CD8-positive, alpha-beta memory T cell (primary cell): ENCODE measurements at regions not wholly inside any gene's neighbourhood (a gene's known extent, or its start where the extent isn't known, plus 50 kb on each side); places are given as distances from the start of the nearest gene placed in this dataset.

Source experiments
- CTCF ChIA-PET: fragments of 350-600 bp; sonication (Branson Sonifier 250); formaldehyde crosslinking; loops from one replicate; lab custom pipeline; 2021; ENCODE audit warnings: antibody characterized with exemption; lab: Charles Lee
- POLR2A ChIA-PET: fragments of 350-600 bp; sonication (Branson Sonifier 250); formaldehyde crosslinking; loops from one replicate; lab custom pipeline; 2021; ENCODE audit warnings: antibody characterized with exemption; lab: Charles Lee
- DNase-seq, 5 donors: peaks; one replicate each; pipeline versions ENCODE4 v3.0.0 to v3.0.0-alpha.2; 2020 to 2022; ENCODE audit warnings: mixed read lengths in 1 of 5
- H3K27ac ChIP-seq: one replicate; pipeline ENCODE4 v1.7.0; 2013; ENCODE audit warnings: low read depth, mild to moderate bottlenecking, low read length, moderate library complexity
- H3K27me3 ChIP-seq: 2 replicates; pipeline ENCODE4 v1.7.0; 2013; ENCODE audit warnings: low read length, mild to moderate bottlenecking; ENCODE audit not compliant: insufficient read depth, poor library complexity, severe bottlenecking
- H3K36me3 ChIP-seq: 2 replicates; pipeline ENCODE4 v1.7.0; 2013; ENCODE audit warnings: mild to moderate bottlenecking, low read length, moderate library complexity; ENCODE audit not compliant: insufficient read depth
- H3K4me1 ChIP-seq: 2 replicates; pipeline ENCODE4 v1.7.0; 2013; ENCODE audit warnings: mild to moderate bottlenecking, low read length, moderate library complexity; ENCODE audit not compliant: insufficient read depth
- H3K4me3 ChIP-seq: 2 replicates; pipeline ENCODE4 v1.7.0; 2013; ENCODE audit warnings: mild to moderate bottlenecking, low read length
- H3K9me3 ChIP-seq: 2 replicates; pipeline ENCODE4 v1.7.0; 2013; ENCODE audit warnings: mild to moderate bottlenecking, low read length
- H3K27ac Mint-ChIP-seq, 8 donors: one replicate each; pipeline ENCODE4 v1.8.0; 2020 to 2021; ENCODE audit warnings: mixed read lengths in 8 of 8, mild to moderate bottlenecking in 6 of 8, inconsistent platforms in 3 of 8, moderate library complexity in 3 of 8
- H3K27me3 Mint-ChIP-seq, 2 donors: one replicate each; pipeline ENCODE4 v1.8.0; 2020 to 2021; ENCODE audit warnings: mixed read lengths in 2 of 2, mild to moderate bottlenecking in 1 of 2, moderate library complexity in 1 of 2
- H3K36me3 Mint-ChIP-seq, 3 donors: one replicate each; pipeline ENCODE4 v1.8.0; 2020 to 2021; ENCODE audit warnings: mixed read lengths in 3 of 3, inconsistent platforms in 1 of 3, mild to moderate bottlenecking in 1 of 3
- H3K4me1 Mint-ChIP-seq, 3 donors: one replicate each; pipeline ENCODE4 v1.8.0; 2020 to 2021; ENCODE audit warnings: mixed read lengths in 3 of 3, inconsistent platforms in 1 of 3, mild to moderate bottlenecking in 1 of 3
- H3K4me3 Mint-ChIP-seq, 7 donors: one replicate each; pipeline ENCODE4 v1.8.0; 2020 to 2021; ENCODE audit warnings: mixed read lengths in 7 of 7, mild to moderate bottlenecking in 6 of 7, moderate library complexity in 4 of 7, inconsistent platforms in 2 of 7
- H3K9me3 Mint-ChIP-seq, 5 donors: one replicate each; pipeline ENCODE4 v1.8.0; 2020 to 2022; ENCODE audit warnings: mixed read lengths in 5 of 5, mild to moderate bottlenecking in 3 of 5, moderate library complexity in 2 of 5, inconsistent platforms in 1 of 5

DNA sequence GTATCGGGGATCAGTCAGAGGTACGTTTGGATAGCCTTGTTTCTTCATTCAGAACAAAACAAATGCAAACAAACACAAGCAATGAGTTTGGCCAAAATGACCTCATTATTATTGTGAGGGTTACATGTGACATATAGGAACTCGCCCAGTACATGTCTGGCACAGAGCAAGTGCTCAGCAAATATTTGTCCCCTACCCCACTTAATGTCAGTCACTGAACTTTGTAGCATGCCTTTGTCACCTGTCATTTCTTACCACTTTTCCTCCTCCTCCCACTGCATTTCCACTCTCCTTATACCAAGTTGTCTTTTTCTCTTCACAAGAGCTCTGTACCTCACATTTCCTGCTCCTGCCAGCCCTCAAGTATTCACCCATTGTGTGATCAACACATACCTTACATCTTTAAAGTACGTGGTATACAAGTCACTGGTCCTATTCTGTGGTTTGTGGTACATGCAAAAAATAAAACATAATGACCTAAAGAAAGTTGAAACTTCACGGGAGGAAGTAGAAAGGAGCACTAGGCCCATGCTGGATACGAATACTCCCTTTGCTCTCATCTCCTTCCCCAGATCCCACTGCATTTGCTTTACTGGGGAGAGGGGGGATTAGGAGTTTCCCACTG is 236.0 kb downstream of the INHBA start:
- Mint-ChIP-seq H3K4me3 (no peak overlapping the region), H3K9me3 (peaks cover 0 to 9% (median 6%) of the 10 kb centered on the region in 5 donors), H3K36me3 (peaks cover 0 to 2% (median 0%) of the 10 kb centered on the region in 3 donors), H3K27ac (no peak overlapping the region), H3K27me3 (no peaks in the 10 kb centered on the region), H3K4me1 (no peaks in the 10 kb centered on the region)
- ChIA-PET CTCF (no interaction called here), POLR2A (no interaction called here)
- Histone ChIP-seq H3K4me3 (no peak overlapping the region), H3K27me3 (no peaks in the 10 kb centered on the region), H3K36me3 (no peaks in the 10 kb centered on the region), H3K27ac (no peak overlapping the region), H3K4me1 (no peaks in the 10 kb centered on the region), H3K9me3 (no peaks in the 10 kb centered on the region)
- no peak for DNase-seq

DNA sequence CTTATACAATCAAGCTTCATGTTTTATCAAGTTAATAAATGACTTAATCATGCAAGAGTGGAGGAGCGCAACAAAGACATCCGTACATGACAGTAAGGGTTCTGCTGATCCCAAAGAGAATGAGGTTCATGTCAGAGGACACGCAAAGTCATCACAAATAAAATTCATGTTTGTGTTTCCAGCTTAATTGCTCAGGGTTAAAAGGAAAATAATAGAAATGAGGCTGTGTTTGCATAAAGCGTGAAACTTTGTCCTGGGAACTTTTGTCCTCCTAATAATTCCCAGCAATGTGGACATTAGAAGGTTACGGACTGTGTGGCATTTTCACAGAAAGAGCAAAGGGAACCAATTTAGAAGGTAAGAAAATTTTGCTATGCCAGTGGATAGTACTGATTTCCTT is 237.3 kb downstream of the INHBA start:
- H3K27me3 ChIP-seq, result no peaks in the 10 kb centered on the region
- peaks cover 0 to 11% (median 7%) of the 10 kb centered on the region in 5 donors for H3K9me3 Mint-ChIP-seq
- H3K4me3 Mint-ChIP-seq, result no peak overlapping the region
- no peaks in the 10 kb centered on the region for H3K27me3 Mint-ChIP-seq
- H3K9me3 ChIP-seq, result no peaks in the 10 kb centered on the region
- H3K4me3 ChIP-seq, result no peak overlapping the region
- ChIA-PET POLR2A (no interaction called here), CTCF (no interaction called here)
- no peaks in the 10 kb centered on the region for H3K36me3 ChIP-seq
- no peaks in the 10 kb centered on the region for H3K4me1 ChIP-seq
- H3K4me1 Mint-ChIP-seq, result no peaks in the 10 kb centered on the region
- H3K27ac ChIP-seq, result no peak overlapping the region
- H3K27ac Mint-ChIP-seq, result no peak overlapping the region
- no peak for DNase-seq
- peaks cover 0 to 2% (median 0%) of the 10 kb centered on the region in 3 donors for H3K36me3 Mint-ChIP-seq

DNA sequence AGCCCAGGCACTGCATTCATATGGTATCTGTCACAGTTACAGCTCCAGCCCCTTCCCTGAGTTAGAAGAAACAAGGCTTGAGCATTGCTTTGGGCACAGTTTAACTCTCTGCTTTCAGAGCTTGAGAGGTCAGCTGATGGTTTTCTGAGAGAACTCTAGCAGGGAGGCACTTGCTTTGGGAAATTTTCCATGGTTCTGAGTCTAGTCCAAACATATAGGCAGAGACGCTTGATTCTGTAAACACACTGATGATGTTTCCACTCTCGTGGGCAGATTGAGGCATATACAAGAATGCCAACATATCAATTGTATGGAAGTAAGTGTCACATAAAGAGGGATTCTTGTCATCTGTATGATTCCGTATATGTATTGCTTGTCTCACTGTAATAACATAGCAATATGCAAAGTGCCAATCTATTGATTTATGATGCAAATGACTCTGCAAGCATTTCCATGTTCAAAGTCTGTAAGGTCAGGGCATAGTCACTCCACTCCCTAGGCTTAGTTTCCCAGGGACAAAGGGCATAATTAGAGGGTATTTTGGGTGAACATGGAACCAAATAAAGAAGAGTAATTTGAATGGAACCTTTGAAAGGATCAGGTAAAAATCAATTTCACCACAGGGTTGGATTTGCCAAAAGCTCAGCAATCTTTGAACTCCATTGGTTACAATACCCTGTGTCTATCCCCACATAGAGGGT is 239.0 kb downstream of the INHBA start:
- H3K4me3 ChIP-seq, result no peak overlapping the region
- H3K27ac Mint-ChIP-seq, result no peak overlapping the region
- H3K27ac ChIP-seq, result no peak overlapping the region
- no peak for DNase-seq
- ChIA-PET CTCF (no interaction called here), POLR2A (no interaction called here)
- H3K4me1 Mint-ChIP-seq, result no peaks in the 10 kb centered on the region
- peaks cover 0 to 11% (median 7%) of the 10 kb centered on the region in 5 donors for H3K9me3 Mint-ChIP-seq
- no peaks in the 10 kb centered on the region for H3K27me3 ChIP-seq
- no peaks in the 10 kb centered on the region for H3K27me3 Mint-ChIP-seq
- H3K9me3 ChIP-seq, result no peaks in the 10 kb centered on the region
- no peaks in the 10 kb centered on the region for H3K4me1 ChIP-seq
- no peaks in the 10 kb centered on the region for H3K36me3 ChIP-seq
- peaks cover 0 to 2% (median 0%) of the 10 kb centered on the region in 3 donors for H3K36me3 Mint-ChIP-seq
- H3K4me3 Mint-ChIP-seq, result no peak overlapping the region

DNA sequence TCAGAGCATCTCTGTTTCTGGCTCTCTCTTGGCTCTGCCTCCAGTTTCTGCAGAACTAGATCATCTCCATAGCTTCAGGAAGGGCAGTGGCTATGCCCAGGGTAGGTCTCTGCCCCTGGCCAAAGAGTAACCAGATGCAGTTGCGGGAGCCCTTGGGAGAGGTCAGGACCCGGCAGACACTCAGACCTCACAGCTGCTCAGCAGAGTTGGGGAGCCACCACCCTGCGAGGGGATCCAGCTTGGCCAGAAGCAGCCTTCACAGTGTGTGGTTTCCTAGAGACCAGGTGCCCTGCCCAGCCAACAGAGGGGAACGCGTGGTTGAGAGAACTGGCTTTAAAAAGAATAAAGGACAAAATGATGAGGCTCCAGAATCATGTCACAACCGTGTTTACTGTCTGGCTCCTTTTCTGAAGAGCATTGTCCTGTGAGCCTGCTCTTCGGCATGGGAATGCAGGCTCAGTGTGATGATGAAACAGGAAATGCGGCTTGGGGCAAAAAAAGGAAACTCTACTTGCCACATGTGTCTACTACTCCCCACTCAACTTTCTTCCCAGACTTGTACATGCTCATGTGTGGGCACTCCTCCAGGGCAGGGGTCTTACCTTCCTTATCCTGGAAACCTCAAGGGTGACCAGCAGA is 243.1 kb downstream of the INHBA start:
- H3K27me3 ChIP-seq, result no peaks in the 10 kb centered on the region
- CTCF ChIA-PET, result no interaction called here
- H3K4me3 ChIP-seq, result no peak overlapping the region
- no peaks in the 10 kb centered on the region for H3K36me3 ChIP-seq
- no peak overlapping the region for H3K27ac Mint-ChIP-seq
- no peak overlapping the region for H3K27ac ChIP-seq
- no peaks in the 10 kb centered on the region for H3K27me3 Mint-ChIP-seq
- H3K9me3 ChIP-seq, result no peaks in the 10 kb centered on the region
- peaks cover 0 to 2% (median 0%) of the 10 kb centered on the region in 3 donors for H3K36me3 Mint-ChIP-seq
- H3K9me3 Mint-ChIP-seq, result peaks cover 0 to 24% (median 9%) of the 10 kb centered on the region in 5 donors
- no peaks in the 10 kb centered on the region for H3K4me1 ChIP-seq
- no peaks in the 10 kb centered on the region for H3K4me1 Mint-ChIP-seq
- POLR2A ChIA-PET, result no interaction called here
- H3K4me3 Mint-ChIP-seq, result no peak overlapping the region
- no peak for DNase-seq

DNA sequence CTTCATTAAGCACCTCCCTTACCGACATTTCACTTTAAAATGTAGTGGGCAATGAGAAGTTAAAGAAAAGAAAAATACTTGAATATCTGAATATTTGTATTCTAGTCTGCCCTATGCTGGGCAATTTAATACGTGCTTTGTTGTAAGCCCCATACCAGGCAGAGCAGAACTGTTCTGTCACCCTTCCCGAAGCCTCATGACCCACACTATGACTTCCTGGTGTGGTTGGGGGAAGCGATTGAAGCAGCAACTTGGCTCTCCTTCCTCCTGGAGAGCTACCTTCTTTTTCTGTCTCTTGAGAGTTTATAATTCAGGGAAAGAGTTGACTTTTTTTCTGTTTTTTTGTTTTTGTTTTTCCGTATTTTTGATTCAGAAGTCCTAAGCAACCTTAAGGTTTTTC is 243.7 kb downstream of the INHBA start:
- Mint-ChIP-seq H3K27ac (no peak overlapping the region), H3K36me3 (peaks cover 0 to 2% (median 0%) of the 10 kb centered on the region in 3 donors), H3K27me3 (no peaks in the 10 kb centered on the region), H3K9me3 (peaks cover 0 to 24% (median 9%) of the 10 kb centered on the region in 5 donors), H3K4me1 (no peaks in the 10 kb centered on the region), H3K4me3 (no peak overlapping the region)
- H3K9me3 ChIP-seq, result no peaks in the 10 kb centered on the region
- POLR2A ChIA-PET, result no interaction called here
- H3K27me3 ChIP-seq, result no peaks in the 10 kb centered on the region
- no peak for DNase-seq
- no peaks in the 10 kb centered on the region for H3K4me1 ChIP-seq
- CTCF ChIA-PET, result no interaction called here
- H3K36me3 ChIP-seq, result no peaks in the 10 kb centered on the region
- H3K4me3 ChIP-seq, result no peak overlapping the region
- no peak overlapping the region for H3K27ac ChIP-seq

DNA sequence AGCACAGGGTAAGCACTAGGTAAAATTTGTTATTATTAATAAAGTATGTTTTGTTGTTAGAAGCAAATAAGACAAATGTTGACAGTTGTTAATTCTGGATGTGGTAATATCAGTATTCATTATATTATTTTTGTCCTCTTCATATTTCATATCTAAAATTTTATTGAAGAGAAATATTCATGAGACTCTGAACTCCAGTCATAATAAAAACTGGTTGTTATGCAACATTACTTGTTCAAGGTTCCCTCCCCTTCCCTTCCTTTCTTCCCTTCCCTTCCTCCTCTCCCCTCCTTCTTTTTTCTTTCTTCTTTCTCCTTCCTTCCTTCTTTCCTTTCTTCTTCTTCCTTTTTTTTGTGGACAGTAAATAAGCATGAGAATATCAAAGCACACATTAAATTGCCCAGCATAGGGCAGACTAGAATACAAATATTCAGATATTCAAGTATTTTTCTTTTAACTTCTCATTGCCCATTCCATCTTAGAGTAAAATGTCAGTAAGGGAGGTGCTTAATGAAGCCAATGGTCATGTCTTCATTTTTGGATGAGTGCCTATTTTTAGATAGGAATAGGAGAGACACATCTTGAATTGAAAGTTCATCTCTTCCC is 245.0 kb downstream of the INHBA start:
- ChIA-PET CTCF (no interaction called here), POLR2A (no interaction called here)
- Mint-ChIP-seq H3K27ac (no peak overlapping the region), H3K36me3 (peaks cover 0 to 2% (median 0%) of the 10 kb centered on the region in 3 donors), H3K9me3 (peaks cover 4 to 24% (median 9%) of the 10 kb centered on the region in 5 donors), H3K4me3 (no peak overlapping the region), H3K4me1 (no peaks in the 10 kb centered on the region), H3K27me3 (no peaks in the 10 kb centered on the region)
- DNase-seq, result no peak
- no peaks in the 10 kb centered on the region for H3K4me1 ChIP-seq
- no peaks in the 10 kb centered on the region for H3K36me3 ChIP-seq
- no peaks in the 10 kb centered on the region for H3K27me3 ChIP-seq
- no peaks in the 10 kb centered on the region for H3K9me3 ChIP-seq
- H3K4me3 ChIP-seq, result no peak overlapping the region
- no peak overlapping the region for H3K27ac ChIP-seq

DNA sequence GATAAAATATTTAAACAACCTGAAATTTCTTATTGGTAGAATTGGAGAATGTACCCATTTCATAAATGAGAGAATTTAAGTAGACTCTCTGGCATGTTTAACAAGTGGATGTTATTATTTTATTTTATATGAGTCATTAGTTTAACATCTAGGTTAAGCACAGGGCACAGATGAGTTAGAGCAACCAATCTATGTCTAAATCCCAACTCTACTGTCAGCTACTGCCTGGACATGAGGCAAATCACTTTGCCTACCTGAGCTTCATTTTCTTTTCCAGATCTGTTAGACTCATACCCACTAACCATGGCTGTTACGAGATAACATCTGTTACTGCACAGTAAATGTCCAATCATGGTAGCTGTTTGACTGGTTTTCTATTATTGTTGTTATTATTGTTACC is 251.1 kb downstream of the INHBA start:
- ChIA-PET POLR2A (no interaction called here), CTCF (no interaction called here)
- H3K4me1 Mint-ChIP-seq, result no peaks in the 10 kb centered on the region

DNA sequence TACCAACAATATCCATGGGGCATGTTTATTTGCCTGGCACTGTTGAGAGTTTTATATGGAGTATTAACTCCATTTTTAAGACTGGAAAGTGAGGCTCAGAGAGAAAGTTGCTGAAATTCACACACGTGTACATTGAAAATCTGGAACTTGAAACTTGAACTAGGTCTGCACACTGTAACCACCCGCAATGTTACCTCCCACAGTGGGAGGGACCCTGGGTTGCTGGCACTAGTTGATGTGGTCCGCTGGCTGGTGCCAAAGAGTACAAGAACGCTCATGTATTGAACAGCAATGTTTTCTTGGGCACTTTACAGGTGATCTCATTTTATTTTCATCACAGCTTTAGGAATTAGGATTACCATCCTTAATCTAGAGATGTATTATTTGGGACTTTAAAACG is 253.2 kb downstream of the INHBA start:
- ChIA-PET CTCF (no interaction called here), POLR2A (no interaction called here)
- peaks cover 2 to 11% (median 4%) of the 10 kb centered on the region in 5 donors for H3K9me3 Mint-ChIP-seq
- no peaks in the 10 kb centered on the region for H3K4me1 Mint-ChIP-seq
- Histone ChIP-seq H3K4me3 (no peak overlapping the region), H3K27ac (no peak overlapping the region), H3K27me3 (no peaks in the 10 kb centered on the region), H3K36me3 (no peaks in the 10 kb centered on the region), H3K9me3 (no peaks in the 10 kb centered on the region), H3K4me1 (no peaks in the 10 kb centered on the region)
- no peak overlapping the region for H3K27ac Mint-ChIP-seq
- no peak overlapping the region for H3K4me3 Mint-ChIP-seq
- no peaks in the 10 kb centered on the region for H3K36me3 Mint-ChIP-seq
- no peak for DNase-seq
- peaks cover 0 to 3% of the 10 kb centered on the region in 2 donors for H3K27me3 Mint-ChIP-seq

More for the DNA sequence above, 251.1 kb downstream of the INHBA start:
- Histone ChIP-seq H3K9me3 (no peaks in the 10 kb centered on the region), H3K27ac (no peak overlapping the region), H3K4me3 (no peak overlapping the region), H3K4me1 (no peaks in the 10 kb centered on the region), H3K27me3 (no peaks in the 10 kb centered on the region), H3K36me3 (no peaks in the 10 kb centered on the region)
- no peak overlapping the region for H3K27ac Mint-ChIP-seq
- H3K9me3 Mint-ChIP-seq, result peaks cover 4 to 24% (median 5%) of the 10 kb centered on the region in 5 donors
- H3K27me3 Mint-ChIP-seq, result peaks cover 0 to 3% of the 10 kb centered on the region in 2 donors
- no peaks in the 10 kb centered on the region for H3K36me3 Mint-ChIP-seq
- H3K4me3 Mint-ChIP-seq, result no peak overlapping the region
- DNase-seq, result no peak
